NT2/D1 (cell line): ENCODE measurements at regions not wholly inside any gene's neighbourhood (a gene's known extent, or its start where the extent isn't known, plus 50 kb on each side); places are given as distances from the start of the nearest gene placed in this dataset.

Experiments used
- YY1 ChIP-seq: IDR thresholded peaks from 2 replicates; pipeline ENCODE4 v1.6.1; 2011; ENCODE audit not compliant: insufficient read length, insufficient read depth
- ZNF274 ChIP-seq: IDR thresholded peaks from 2 replicates; pipeline ENCODE4 v1.6.1; 2011; ENCODE audit warnings: mild to moderate bottlenecking, low read depth, low read length

DNA sequence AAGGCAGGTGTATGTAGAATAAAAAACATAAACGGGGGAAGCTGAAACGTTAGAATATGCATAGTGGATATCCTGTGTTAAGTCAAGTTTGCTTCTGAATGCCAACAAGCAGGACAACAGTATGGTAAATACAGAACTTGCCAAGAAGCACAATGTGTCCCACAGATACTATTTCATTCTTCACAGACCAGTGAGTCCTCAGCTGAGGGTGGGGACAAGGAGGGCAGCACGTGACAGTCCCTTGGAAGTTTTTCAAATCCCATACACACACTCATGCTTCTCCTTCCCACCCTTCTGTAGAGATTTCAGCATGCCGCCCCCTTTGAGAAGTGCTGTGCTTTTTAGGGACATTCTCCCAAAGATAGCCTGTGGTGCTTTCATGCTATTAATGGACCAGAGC, 268.5 kb upstream of the ECI2 start:
- TF ChIP-seq ZNF274 (no peak), YY1 (no peak)
